GM04503 (cell line): ENCODE measurements at regions not wholly inside any gene's neighbourhood (a gene's known extent, or its start where the extent isn't known, plus 50 kb on each side); places are given as distances from the start of the nearest gene placed in this dataset.

Source experiments
- DNase-seq: peaks from one replicate; pipeline ENCODE4 v3.0.0-alpha.2; 2012; ENCODE audit warnings: low read depth

- no peak for DNase-seq
Measured at GRCh38 chr2:196399096-196399495, 227.7 kb upstream of the STK17B start.

GRCh38 chr2:196399722-196400691, 228.6 kb upstream of the STK17B start:
- DNase-seq: peak; percentile 78

GRCh38 chr2:196403471-196403870, 232.1 kb upstream of the STK17B start:
- peak; percentile 21 for DNase-seq

- no peak for DNase-seq
Measured at GRCh38 chr2:196404276-196404675, 232.9 kb upstream of the STK17B start.

GRCh38 chr2:196407675-196408264, 231.7 kb upstream of the CCDC150 start:
- no peak for DNase-seq

- no peak for DNase-seq
Measured at GRCh38 chr2:196409376-196409775, 230.1 kb upstream of the CCDC150 start.

GRCh38 chr2:196410008-196410407, 229.5 kb upstream of the CCDC150 start:
- no peak for DNase-seq

GRCh38 chr2:196413821-196414274, 225.7 kb upstream of the CCDC150 start:
- no peak for DNase-seq

GRCh38 chr2:196415384-196415783, 224.1 kb upstream of the CCDC150 start:
- no peak for DNase-seq

GRCh38 chr2:196420143-196420542, 219.4 kb upstream of the CCDC150 start:
- no peak for DNase-seq

GRCh38 chr2:196421880-196422279, 217.6 kb upstream of the CCDC150 start:
- no peak for DNase-seq

GRCh38 chr2:196422361-196422760, 217.2 kb upstream of the CCDC150 start:
- DNase-seq: no peak

- no peak for DNase-seq
Measured at GRCh38 chr2:196426122-196426521, 213.4 kb upstream of the CCDC150 start.

GRCh38 chr2:196427986-196428634, 211.4 kb upstream of the CCDC150 start:
- no peak for DNase-seq

GRCh38 chr2:196431076-196431475, 208.4 kb upstream of the CCDC150 start:
- DNase-seq: no peak

GRCh38 chr2:196431957-196432356, 207.6 kb upstream of the CCDC150 start:
- DNase-seq: no peak

- DNase-seq: no peak
Measured at GRCh38 chr2:196433116-196433515, 206.4 kb upstream of the CCDC150 start.

GRCh38 chr2:196434217-196434616, 205.3 kb upstream of the CCDC150 start:
- no peak for DNase-seq

- no peak for DNase-seq
Measured at GRCh38 chr2:196435189-196435588, 204.3 kb upstream of the CCDC150 start.

- DNase-seq: no peak
Measured at GRCh38 chr2:196437626-196438025, 201.9 kb upstream of the CCDC150 start.

GRCh38 chr2:196439760-196440159, 199.8 kb upstream of the CCDC150 start:
- DNase-seq: no peak

GRCh38 chr2:196440413-196440812, 199.1 kb upstream of the CCDC150 start:
- no peak for DNase-seq

- DNase-seq: no peak
Measured at GRCh38 chr2:196441527-196441926, 198.0 kb upstream of the CCDC150 start.
